ENCODE measurements at regions not wholly inside any gene's neighbourhood (a gene's known extent, or its start where the extent isn't known, plus 50 kb on each side); places are given as distances from the start of the nearest gene placed in this dataset.

DNA sequence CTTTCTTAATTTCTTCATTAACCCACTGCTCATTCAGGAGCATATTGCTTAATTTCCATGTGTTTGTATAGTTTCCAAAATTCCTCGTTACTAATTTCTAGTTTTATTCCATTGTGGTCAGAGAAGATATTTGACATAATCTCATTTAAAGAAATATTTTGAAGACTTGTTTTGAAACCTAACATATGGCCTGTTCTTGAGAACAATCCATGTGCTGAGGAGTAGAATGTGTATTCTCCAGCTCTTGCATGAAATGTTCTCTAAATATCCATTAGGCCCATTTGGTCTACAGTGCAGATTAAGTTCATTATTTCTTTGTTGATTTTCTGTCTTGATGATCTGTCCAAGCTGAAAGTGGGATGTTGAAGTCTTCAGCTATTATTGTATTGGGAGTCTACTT lies 251.7 kb downstream of the ALDH8A1 start:
- TF ChIP-seq, protein P1, sequence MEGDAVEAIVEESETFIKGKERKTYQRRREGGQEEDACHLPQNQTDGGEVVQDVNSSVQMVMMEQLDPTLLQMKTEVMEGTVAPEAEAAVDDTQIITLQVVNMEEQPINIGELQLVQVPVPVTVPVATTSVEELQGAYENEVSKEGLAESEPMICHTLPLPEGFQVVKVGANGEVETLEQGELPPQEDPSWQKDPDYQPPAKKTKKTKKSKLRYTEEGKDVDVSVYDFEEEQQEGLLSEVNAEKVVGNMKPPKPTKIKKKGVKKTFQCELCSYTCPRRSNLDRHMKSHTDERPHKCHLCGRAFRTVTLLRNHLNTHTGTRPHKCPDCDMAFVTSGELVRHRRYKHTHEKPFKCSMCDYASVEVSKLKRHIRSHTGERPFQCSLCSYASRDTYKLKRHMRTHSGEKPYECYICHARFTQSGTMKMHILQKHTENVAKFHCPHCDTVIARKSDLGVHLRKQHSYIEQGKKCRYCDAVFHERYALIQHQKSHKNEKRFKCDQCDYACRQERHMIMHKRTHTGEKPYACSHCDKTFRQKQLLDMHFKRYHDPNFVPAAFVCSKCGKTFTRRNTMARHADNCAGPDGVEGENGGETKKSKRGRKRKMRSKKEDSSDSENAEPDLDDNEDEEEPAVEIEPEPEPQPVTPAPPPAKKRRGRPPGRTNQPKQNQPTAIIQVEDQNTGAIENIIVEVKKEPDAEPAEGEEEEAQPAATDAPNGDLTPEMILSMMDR (IDR thresholded peaks at IDR 0.05; ENCODE audit: low read depth, low read length) = no peak
- DNase-seq (ENCODE audit: extremely low read depth, low read depth) = peak; percentile 45

DNA sequence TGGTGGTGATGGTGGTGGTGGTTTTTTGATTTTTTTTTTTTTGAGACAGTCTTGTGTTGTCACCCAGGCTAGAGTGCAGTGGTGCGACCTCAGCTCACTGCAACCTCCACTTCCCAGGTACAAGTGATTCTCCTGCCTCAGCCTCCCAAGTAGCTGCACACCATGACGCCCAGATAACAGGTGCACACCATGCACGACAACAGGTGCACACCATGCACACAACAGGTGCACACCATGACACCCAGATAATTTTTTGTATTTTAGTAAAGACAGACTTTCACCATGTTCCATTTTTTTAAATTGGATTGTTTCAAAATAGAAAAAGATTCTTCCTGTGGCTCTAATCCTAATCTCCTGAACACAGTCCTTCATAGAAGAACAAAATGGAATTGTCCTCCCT lies 257.9 kb downstream of the ALDH8A1 start:
- TF ChIP-seq, protein P1 (IDR thresholded peaks at IDR 0.05; ENCODE audit: low read depth, low read length) = no peak
- no peak for DNase-seq (ENCODE audit: extremely low read depth, low read depth)

DNA sequence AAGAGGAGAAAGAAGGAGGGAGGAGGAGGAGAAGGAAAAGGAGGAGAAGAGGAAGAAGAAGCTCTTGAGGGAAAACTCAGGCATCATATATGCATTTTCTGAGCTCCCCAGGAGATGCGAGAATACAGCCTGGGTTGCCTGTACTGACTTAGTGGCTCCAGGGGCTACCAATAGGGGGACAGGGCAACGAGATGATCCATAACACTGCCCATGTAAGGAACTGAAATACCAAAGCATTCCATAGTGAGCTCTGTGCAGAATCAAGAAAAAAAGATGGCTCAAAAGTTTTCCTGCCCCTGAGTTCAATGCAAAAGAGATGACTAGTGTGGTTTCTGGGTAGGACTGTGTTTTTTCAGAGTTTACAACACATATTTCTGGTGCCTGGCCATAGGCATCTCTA lies 258.7 kb downstream of the ALDH8A1 start:
- no peak for DNase-seq (ENCODE audit: extremely low read depth, low read depth)
- TF ChIP-seq, protein P1 (IDR thresholded peaks at IDR 0.05; ENCODE audit: low read depth, low read length) = no peak

DNA sequence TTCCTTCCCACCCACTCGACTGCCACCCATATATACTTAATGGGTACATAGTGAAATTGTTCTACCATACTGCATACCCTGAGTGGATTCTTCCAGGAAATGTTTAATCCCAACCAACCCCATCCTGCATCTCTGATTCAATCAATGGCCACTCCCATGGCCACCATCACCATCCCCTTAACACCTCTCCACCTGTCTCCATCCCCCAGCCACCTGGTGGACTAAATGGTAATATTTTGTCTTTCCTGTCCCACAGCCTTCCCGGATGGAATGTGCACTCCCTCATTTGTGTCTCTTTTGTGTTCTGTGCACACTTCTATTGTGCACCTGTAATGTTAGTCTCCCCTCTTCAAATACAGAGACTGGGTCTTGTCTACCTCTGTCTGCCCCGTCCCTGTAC lies 259.9 kb downstream of the ALDH8A1 start:
- no peak for DNase-seq (ENCODE audit: extremely low read depth, low read depth)
- TF ChIP-seq, protein P1 (IDR thresholded peaks at IDR 0.05; ENCODE audit: low read depth, low read length) = no peak

DNA sequence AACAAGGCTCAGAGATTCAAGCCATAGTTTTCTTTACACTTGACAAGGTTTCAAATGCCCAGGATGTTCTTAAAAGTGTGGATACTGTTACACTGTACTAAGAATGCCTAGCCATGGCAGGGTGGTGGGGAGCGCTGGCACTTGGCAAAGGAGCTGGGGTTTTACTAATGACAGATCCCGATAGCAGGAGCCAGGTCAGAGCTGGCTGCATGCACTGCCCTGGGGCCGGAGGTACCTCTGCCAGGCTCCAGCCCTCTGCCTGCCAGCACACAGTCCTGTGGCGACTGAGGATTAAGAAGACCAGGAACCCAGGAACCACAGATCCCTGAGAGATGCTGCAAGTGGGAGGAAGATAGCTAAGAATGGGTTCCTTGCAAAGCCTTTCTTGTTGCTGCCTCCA lies 260.3 kb downstream of the ALDH8A1 start:
- TF ChIP-seq, protein P1 (IDR thresholded peaks at IDR 0.05; ENCODE audit: low read depth, low read length) = no peak
- no peak for DNase-seq (ENCODE audit: extremely low read depth, low read depth)

DNA sequence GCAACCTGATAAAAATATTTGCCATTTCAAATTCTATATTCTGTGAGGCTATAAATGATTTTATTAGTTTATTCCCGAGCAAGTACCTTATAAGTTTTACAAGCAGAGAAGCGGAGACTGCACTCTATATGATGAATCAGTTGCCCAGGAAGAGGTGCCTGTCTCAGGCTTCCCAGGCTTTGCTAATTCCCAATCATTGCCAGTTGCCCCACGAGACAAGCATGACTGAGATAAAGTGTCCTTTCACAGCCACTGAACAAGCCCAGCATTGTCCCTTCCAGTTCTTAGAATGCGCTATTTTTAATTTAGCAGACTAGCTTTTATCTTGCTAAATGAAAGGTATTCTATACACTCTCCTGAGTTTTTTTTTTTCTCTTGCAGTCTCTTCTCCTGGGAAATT lies 260.7 kb downstream of the ALDH8A1 start:
- TF ChIP-seq, protein P1 (IDR thresholded peaks at IDR 0.05; ENCODE audit: low read depth, low read length) = no peak

DNA sequence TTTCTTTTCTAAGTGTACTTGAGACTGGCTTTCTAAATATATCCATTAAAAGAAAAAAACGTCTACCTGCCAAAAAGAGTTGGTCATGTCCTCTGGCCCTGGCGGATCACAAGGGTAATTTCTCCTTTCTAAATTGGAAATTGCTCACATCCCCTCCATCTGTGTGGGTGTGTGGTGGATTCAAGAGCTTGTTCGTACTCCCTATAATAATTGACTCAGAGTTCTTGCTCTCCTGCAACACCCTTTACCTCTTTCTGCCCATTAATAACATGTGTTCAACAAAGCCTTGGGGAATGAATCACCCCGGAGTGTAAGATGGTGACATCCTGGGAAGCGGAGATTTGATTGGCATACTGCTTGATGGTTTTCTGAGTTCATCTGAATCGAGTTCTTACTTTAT lies 263.8 kb downstream of the ALDH8A1 start:
- DNase-seq (ENCODE audit: extremely low read depth, low read depth) = no peak
- TF ChIP-seq, protein P1 (IDR thresholded peaks at IDR 0.05; ENCODE audit: low read depth, low read length) = no peak

More for the DNA sequence above, 260.7 kb downstream of the ALDH8A1 start:
- DNase-seq (ENCODE audit: extremely low read depth, low read depth) = no peak

Data from AG09319 (cell line).